SIG-M5 treated with dmso at 0.1 percent for 504 hours (cell line): ENCODE measurements at regions not wholly inside any gene's neighbourhood (a gene's known extent, or its start where the extent isn't known, plus 50 kb on each side); places are given as distances from the start of the nearest gene placed in this dataset.

ENCODE experiments used
- DNase-seq: peaks from one replicate; lab custom pipeline; 2025; ENCODE audit not compliant: unreplicated experiment; lab: John Stamatoyannopoulos, UW

DNA sequence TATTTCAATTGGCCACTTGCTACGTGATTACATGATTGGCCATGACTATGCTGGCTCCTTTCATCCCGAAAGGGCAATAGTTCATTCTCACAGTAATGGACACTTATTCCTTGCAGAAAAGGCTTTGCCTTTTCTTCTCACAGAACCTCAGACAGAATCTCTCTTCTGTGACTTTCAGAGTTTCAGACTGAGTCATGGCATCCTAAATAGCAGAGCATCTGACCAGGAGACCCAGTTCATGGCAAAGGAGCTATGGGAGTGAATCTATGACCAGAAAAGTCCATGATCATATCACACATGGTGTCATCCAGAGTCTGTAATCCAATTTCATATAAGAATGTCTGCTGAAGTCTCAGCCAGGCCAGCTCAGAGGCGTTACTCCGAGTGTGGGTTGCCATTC is 263.3 kb upstream of the CLNK start:
- no peak for DNase-seq

DNA sequence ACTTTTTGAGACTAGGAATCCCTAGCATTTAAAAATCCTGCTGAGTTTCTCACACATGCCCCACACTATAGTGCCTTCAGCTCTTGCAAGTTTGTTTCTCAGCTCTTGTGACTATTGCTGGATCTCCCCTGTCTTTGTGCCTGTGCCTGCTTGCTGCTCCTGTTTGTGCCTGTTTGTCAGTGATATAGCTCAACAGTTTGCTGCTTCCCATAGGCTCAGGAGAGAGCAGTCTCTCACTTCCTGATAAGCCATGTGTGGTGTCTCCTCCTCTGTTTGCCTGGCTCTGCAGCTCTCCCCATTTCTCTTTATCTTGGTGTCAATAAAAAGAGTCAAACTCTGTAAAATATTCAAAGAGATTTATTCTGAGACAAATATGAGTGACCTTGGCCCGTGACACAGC is 259.8 kb upstream of the CLNK start:
- no peak for DNase-seq

DNA sequence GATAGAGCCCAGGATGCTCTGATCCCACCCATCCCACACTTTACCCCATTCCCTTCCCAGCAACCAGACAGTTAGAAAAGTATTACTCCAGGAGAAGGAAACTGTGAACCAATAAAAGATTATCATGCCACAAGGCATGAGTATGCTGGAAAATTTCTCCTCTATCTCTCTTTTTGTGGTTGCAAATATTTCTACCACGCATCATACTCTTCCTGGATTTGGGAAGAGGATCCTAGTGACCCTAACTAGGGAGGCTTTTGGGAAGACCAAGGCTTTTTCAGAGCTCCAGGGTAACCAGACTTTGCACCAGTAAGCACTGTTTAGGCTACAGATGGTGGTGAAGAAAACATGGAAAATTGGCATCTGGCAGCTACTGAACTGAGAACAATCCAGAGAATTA is 257.6 kb upstream of the CLNK start:
- DNase-seq: no peak

DNA sequence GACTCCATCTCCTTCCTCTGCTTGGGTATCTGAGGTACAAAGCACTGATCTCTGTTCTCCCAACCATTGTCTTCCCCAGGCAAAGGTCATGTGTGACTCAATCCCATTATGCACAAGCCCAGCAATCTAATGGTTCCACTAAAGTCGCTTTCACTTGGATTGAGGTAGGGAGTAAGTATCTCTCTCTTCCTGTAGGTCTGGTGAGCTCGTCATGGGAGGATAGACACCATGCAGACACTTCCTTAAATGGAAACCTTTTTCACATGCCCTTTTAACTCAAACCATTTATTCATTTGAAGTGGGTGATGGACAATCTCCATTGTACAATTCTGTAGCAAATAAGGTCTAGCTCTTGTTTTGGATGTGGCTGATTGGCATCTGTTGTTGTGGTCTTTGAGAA is 245.2 kb upstream of the CLNK start:
- no peak for DNase-seq

DNA sequence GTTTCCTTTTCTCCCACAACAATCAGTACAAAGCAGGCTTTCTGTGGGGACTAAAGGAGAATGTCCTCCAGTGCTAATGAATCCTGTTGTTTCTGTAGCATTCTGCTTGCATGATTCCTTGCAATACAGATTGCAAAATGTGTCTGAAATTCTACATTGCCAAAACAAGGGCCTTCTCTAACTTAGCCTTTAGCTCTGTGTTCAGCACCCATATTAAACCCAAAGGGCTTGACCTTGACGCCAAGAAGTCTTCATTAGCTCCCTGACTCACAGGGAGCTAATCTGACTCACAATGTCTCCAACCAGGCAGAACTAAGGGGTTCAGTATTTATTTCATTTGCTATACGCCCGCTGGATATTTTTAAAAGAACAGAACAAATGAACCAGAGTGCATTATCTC is 241.4 kb upstream of the CLNK start:
- DNase-seq: no peak

DNA sequence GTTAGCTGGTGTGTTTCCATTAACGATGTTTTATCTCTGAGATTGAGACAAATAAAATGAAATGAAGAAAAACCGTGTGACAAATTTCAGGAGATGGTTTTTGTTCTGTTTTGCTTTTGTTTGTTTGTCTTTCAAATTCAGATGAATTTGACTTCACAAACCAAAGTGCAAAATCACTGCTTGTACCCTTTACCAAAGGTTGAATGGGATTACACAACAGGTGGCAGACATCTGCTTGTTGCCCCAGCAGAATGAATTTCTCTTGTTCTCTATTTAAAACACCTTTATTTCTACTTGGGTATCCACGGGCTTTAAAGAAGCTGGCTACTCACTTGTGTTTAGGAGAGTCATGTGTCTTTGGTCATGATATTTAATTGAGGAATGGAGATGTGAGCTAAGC is 239.7 kb upstream of the CLNK start:
- DNase-seq: no peak

DNA sequence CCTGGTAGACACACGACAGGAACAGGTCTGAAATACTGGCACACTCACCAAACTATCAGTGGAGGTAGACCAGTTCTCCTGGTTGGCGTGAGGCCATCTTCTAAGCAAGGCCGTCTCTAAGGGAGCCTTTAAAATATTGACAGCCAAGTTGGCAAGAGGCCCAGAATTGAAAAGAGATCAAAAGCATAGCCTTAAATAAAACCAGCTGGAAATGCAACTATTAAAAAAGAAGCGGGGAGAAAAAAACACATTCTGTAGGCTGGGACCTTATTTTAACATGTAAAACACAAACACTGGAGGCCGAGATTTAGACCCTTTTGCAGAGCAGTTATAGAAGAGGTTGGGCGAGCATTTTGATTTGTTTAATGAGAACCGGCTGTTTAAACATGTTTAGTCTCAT is 233.0 kb upstream of the CLNK start:
- no peak for DNase-seq

DNA sequence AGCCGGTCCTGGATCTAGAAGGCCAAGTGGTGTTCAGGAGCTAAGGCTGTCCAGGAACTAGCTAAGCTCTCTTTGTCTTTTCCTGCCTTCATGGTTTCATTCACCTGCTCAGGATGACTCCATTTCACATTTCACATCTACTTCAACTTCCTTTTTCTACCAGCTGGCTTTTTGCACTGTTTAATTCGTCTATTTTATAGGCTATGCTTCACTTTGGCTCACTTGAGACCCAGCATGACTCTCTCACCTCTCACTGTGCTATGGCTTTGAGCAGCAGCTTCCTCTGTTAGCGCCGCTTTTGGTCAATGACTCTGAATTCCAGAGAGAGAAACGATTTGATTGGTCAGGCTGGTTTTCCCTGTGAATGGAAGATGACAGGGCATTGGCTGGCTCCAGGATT is 213.5 kb upstream of the CLNK start:
- DNase-seq: no peak

DNA sequence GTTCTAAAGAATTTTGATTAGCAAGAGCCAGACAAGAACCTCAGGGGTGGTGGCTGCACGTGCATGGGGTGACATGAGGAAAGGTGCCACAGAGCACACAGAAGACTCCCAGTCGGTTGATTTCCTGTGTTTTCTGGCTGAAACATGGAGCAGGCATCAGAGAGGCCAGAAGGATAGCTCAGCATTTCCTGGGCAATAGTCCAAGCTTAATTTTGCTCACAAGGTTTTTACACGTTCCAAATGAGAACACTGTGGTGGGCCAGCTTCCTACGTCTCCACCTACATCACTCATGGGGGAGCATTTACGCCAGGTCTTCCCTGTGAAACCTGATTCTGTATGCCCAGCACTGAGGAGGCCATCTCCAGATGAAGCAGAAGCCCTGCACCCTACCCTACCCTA is 212.5 kb upstream of the CLNK start:
- no peak for DNase-seq

DNA sequence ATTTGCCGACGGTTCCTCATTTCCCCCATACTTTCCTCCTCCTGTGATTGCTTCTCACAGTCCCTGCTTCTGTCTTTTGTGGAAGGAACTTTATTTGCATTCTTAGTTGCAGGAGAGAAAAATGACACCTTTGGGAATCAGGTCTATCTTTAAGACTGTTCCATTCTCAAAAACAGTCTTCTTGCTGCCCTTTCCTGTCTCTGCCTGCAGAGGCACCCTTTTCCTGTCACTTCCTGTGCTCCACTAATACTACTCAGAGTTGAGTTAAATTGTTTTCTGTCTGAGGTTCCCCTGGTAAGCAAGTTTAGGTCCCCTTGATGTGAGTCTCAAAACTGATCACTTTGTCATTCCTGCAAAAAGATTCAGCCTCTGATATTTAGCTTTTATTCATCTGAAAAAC is 208.8 kb upstream of the CLNK start:
- DNase-seq: no peak

DNA sequence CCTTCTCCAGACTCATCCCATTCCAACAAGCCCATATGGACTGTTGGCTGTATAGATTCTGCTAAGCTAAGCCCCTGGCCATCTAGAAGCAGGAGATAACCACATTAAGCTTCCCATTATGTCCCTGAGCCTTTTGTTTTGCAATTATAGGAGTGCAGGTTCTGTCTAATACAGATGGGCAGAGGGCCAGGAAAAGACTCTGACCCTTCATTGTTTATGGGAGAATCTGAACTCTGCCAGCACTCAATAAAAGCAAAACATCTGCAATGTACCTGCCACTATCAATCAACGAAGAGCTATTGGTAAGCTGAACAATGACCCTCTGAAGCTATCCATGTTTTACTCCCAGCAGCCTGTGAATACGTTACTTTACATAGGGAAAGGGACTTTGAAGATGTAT is 207.3 kb upstream of the CLNK start:
- no peak for DNase-seq

DNA sequence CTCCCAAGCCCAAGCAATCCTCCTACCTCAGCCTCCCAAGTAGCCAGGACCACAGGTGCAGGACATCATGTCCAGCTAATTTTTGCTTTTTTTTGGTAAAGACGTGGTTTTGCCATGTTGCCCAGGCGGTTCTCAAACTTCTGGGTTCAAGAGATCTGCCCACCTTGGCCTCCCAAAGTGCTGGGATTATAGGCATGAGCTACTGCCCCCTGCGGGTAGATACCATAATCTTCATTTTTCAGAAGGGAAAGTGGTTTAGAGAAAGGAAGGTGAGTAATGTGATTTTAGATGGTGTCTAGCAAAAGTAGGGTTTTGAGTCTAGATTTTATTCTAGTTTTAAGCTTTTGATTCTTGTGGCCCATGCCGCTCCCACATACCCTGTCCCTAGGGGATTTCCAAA is 205.3 kb upstream of the CLNK start:
- DNase-seq: no peak

DNA sequence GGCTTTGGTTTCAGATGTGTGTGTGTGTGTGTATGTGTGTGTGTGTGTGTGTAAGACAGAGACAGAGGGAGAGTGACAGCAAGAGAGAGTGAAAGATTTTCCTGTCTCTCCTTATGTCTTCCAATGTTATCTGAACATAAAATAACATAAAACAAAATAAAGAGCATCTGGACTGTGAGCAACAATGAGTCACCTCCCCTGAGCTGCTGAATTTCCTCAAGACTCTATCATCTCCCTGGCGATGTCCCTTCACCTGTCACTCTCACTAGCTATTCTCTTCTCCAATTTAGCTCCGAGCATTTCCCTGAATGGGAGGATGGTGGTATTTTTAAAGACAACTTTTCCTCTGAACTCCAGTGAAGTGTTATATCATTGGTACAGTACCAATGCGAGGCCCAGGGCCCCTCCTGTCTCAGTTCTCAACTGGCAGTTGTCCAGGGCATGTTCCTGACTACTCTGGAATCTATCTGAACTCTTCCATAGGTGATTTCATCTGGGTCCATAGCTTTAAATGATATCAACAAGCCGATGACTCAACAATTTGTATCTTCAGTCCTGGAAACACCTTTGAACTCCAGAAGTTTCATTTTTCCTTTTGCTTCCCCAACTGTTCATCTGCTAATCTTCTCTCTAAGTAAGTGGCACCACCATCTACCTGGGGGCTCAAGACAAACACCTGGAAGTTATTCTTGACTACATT is 195.0 kb upstream of the CLNK start:
- no peak for DNase-seq

DNA sequence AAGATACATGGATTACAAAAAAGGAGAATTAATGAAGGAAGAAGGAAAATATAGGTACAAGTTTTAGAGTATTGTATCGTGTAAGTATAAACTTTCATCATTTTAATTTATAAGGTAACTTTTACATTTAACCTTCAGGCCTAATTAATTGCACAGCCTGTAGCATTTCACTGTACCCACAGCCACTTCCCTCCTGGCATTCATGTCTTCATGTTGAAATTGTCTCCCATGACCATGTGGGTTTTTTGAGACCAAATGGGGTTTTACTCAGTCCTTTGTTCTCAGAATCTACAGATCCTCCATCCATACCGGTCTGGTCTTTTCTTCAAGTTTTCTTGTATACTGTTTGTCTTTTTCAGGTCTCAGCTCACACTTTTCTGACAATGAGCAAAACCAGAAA is 194.3 kb upstream of the CLNK start:
- no peak for DNase-seq

DNA sequence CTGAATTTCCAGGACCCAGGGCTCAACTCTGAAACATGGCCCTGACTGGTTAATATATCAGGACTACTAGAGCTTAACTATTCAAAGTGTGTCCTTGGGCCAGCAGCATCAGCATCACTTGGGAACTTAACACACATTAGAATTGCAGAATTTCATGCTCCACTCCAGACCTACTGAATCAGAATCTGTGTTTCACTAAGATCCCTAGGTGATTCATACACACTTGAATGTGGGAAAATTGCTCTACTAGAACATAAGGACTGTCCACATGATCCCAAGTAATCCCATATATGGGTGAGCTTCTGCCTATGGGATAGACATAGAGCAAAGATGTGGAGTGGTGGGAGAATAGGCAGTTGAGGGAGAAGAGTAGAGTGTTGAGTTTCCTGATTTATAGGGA is 192.5 kb upstream of the CLNK start:
- DNase-seq: no peak

DNA sequence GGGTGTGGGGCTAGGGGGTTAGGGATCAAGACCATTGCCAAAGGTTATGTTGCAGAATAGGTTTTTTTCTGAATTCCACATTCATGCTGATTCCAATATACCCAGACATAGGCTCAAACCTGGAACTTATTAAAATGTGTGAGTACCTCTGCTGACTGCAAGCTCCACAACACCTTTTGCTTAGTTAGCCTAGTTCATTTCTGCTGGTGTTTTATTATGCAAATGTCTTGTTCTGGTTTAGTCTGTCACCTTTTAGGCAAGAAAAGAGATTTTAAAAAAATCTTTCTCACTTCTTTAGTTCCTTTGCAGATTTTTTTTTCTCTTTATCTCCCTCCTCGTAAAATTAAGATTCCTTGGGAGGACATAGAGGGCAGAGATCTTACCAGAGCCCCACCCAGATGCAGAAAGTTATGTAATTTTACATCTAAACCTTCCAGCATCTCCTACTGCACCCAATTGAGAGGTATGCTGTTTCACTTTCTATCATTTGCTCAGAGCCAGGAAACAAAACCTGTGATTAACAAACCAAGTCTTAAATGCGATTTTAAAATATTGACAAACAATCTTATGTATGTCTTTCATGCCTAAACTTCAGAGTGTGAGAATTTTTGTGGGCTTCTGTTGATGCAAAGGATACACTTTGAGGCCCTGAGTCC is 190.7 kb upstream of the CLNK start:
- DNase-seq: no peak

DNA sequence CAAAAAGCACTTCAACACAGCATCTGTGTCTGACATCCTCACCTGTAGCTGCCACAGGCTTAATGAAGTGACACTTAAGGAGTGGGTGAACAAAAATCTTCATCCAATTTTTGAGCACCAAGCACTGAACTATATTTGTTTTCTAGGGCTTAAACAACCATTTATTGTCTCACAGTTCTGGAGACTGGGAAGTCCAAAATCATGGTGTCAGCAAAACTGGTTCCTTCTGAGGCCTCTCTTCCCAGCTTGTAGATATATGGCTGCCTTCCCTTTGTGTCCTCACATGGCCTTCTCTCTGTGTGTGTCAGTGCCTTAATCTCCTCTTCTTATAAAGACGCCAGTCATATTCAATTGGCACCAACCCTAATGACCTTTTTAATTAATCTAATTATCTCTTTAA is 189.2 kb upstream of the CLNK start:
- DNase-seq: no peak

DNA sequence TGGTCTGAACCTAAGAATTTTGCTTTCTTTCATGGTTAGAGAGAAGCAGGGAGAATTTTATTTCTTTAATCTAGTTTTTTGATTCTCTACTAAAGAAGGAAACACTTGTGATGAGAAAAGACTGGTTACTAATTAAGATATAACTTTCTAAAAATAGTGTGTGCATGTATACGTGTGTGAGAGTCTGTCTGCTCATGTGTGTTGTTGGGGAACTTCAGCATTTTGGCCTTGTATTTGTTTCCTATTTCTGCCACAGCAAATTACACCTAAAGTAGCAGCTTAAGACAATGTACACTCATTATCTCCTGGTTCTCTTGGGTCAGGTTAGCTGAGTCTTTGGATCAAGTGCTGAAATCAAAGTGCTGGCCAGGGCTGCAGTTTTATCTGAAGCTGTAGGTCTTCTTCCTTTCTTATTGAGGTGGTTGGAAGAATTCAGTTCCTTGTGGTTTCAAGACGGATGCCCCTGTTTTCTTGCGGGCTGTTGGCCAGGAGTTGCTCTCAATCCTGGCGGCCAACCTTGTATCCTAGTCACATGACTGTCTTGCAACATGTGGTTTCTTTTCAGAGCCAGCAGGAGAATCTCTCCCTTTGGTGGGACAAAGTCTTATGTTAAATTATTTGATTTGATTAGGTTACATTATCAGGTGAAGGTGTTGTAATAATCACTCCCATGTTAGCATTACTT is 188.4 kb upstream of the CLNK start:
- DNase-seq: no peak

DNA sequence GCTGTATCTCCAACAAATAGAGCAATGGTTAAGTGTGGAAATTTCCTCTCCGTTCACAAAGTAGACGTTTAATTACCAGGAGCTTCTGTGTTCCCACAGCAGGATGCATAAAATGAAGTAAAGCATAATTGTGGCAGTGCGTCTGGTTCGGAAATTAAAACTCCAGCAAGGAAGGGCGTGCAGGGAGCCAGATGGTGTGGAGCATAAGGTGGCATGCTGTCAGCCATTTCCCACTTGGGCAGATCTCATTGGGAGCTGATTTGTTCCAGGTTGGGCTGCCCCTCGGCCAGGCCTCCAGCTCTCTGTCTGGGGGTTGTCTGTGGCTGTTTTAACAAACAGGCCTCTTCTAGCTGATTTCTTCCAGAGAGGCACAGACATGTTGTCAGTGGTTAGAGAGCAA is 182.1 kb upstream of the CLNK start:
- DNase-seq: no peak

DNA sequence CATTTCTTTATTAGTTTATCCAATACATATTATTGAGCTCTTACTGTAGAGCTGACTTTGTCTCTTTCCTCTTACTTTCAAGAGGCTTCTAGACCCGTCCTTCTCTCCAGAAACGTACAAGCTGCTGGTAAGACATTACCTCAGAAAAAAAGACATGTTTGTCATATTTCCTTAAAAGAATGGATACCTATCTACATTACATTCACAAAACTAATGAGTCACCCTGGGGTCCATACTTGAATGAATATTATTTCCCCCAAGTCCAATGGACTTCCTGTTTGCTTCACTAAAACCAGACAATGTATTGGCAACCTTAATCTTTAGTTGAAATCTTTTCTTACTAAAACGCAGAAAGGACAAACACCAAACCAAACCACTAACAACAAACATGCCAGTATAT is 176.5 kb upstream of the CLNK start:
- DNase-seq: no peak

DNA sequence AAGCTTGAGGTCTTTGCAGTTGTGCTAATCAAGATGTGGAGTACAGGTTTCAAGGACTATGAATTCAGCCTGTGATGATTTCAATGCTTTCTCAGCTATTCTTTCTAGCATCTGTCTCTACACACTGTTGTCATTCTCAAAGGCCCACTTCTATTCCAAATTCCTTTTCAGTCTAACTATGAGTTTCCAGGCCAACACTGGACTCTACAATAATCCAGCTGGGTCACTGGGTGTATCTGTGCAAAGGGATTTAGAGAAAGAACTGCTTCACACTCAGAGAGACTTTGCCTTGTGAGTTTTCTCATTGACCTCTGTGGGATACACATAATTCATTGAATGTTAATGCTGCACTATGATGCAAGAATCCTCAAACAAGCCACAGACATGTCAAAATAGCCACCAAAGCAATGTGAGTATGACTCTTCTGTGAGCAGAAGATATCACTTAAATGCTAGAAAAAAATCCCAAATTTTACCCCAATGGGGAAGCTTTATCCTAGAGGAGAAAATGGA is 171.8 kb upstream of the CLNK start:
- no peak for DNase-seq

DNA sequence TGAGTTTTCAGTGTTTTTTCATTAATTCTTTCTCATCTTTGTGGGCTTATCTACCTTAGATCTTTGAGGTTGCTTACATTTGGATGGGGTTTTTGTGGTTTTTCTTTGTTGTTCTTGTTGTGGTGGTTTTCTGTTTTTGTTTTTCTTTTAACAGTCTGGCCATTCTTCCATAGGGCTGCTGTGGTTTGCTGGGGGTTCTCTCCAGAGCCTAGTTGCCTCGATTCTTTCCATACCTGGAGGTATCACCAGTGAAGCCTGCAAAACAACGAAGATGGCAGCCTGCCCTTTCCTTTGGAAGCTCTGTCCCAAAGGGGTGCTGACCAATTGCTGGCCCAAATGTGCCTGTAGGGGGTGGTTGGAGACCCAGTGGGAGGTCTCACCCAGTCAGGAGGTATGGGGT is 168.6 kb upstream of the CLNK start:
- DNase-seq: no peak
